CD1c-positive myeloid dendritic cell (primary cell): ENCODE measurements at regions not wholly inside any gene's neighbourhood (a gene's known extent, or its start where the extent isn't known, plus 50 kb on each side); places are given as distances from the start of the nearest gene placed in this dataset.

ENCODE experiments used
- DNase-seq: peaks from one replicate; pipeline ENCODE4 v3.0.0-alpha.2; 2016; ENCODE audit errors: extremely low spot score

GRCh38 chr3:29183346-29184087 is 97.4 kb upstream of the RBMS3 start:
- no peak for DNase-seq

- no peak for DNase-seq
Measured at GRCh38 chr3:29185706-29186105, 95.2 kb upstream of the RBMS3 start.

GRCh38 chr3:29186131-29186599 is 94.7 kb upstream of the RBMS3 start:
- no peak for DNase-seq

- DNase-seq = no peak
Measured at GRCh38 chr3:29186982-29187725, 93.7 kb upstream of the RBMS3 start.

GRCh38 chr3:29189328-29189727 is 91.5 kb upstream of the RBMS3 start:
- DNase-seq = no peak

GRCh38 chr3:29194139-29194538 is 86.7 kb upstream of the RBMS3 start:
- DNase-seq = no peak

GRCh38 chr3:29195056-29195455 is 85.8 kb upstream of the RBMS3 start:
- DNase-seq = no peak

- DNase-seq = no peak
Measured at GRCh38 chr3:29201604-29202003, 79.3 kb upstream of the RBMS3 start.

- DNase-seq = no peak
Measured at GRCh38 chr3:29202378-29202777, 78.5 kb upstream of the RBMS3 start.

GRCh38 chr3:29203851-29204250 is 77.0 kb upstream of the RBMS3 start:
- DNase-seq = no peak

- DNase-seq = no peak
Measured at GRCh38 chr3:29207427-29207826, 73.4 kb upstream of the RBMS3 start.

GRCh38 chr3:29212789-29213433 is 68.0 kb upstream of the RBMS3 start:
- no peak for DNase-seq

GRCh38 chr3:29214009-29214658 is 66.7 kb upstream of the RBMS3 start:
- DNase-seq = no peak

- DNase-seq = no peak
Measured at GRCh38 chr3:29215948-29216347, 64.9 kb upstream of the RBMS3 start.

GRCh38 chr3:29226706-29227105 is 54.2 kb upstream of the RBMS3 start:
- no peak for DNase-seq

- DNase-seq = no peak
Measured at GRCh38 chr3:29227307-29227706, 53.6 kb upstream of the RBMS3 start.
